HepG2 (cell line): ENCODE measurements at regions not wholly inside any gene's neighbourhood (a gene's known extent, or its start where the extent isn't known, plus 50 kb on each side); places are given as distances from the start of the nearest gene placed in this dataset.
"Not testable (repeated sequence)": the region's sequence is repeated elsewhere in the genome, so short reads cannot be mapped to it uniquely, and the experiment has no call there.

ENCODE experiments used
- CBFB ChIP-seq: sonication (generic); formaldehyde crosslinking; IDR thresholded peaks from 2 replicates; pipeline ENCODE4 v1.4.0; 2020; ENCODE audit warnings: missing genetic modification reagents
- ETV6 ChIP-seq: sonication (generic); formaldehyde crosslinking; conservative IDR thresholded peaks from 2 replicates; pipeline ENCODE4 v1.4.0; 2020; ENCODE audit warnings: missing genetic modification reagents
- KDM5A ChIP-seq: fragments of 200-600 bp; sonication (generic); IDR thresholded peaks from 2 replicates; pipeline ENCODE4 v1.7.0; 2018; ENCODE audit warnings: antibody characterized with exemption, mild to moderate bottlenecking, low read length, borderline replicate concordance
- TF ChIP-seq, protein P1 (sequence below): sonication (generic); formaldehyde crosslinking; IDR thresholded peaks from 2 replicates; pipeline ENCODE4 v1.5.0; 2020; ENCODE audit warnings: mild to moderate bottlenecking, missing genetic modification reagents, moderate library complexity

DNA sequence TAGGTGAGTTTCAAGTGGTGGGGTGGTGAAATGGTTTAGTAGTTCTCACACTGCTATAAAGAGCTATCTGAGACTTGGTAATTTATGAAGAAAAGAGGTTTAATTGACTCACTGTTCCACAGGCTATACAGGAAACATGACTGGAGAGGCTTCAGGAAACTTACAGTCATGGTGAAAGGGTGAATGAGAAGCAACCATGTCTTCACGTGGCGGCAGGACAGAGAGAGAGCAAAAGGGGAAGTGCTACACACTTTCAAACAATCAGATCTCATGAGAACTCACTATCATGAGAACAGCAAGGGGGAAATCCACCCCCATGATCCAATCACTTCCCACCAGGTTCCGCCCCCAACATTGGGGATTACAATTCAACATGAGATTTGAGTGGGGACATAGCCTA, 67.3 kb upstream of the KCNA1 start:
- TF ChIP-seq, protein P1, sequence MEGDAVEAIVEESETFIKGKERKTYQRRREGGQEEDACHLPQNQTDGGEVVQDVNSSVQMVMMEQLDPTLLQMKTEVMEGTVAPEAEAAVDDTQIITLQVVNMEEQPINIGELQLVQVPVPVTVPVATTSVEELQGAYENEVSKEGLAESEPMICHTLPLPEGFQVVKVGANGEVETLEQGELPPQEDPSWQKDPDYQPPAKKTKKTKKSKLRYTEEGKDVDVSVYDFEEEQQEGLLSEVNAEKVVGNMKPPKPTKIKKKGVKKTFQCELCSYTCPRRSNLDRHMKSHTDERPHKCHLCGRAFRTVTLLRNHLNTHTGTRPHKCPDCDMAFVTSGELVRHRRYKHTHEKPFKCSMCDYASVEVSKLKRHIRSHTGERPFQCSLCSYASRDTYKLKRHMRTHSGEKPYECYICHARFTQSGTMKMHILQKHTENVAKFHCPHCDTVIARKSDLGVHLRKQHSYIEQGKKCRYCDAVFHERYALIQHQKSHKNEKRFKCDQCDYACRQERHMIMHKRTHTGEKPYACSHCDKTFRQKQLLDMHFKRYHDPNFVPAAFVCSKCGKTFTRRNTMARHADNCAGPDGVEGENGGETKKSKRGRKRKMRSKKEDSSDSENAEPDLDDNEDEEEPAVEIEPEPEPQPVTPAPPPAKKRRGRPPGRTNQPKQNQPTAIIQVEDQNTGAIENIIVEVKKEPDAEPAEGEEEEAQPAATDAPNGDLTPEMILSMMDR: not testable (repeated sequence)
- TF ChIP-seq KDM5A; ETV6; CBFB (CRISPR knock-in tag): not testable (repeated sequence)
